Naive thymus-derived CD4-positive, alpha-beta T cell (primary cell): ENCODE measurements at regions not wholly inside any gene's neighbourhood (a gene's known extent, or its start where the extent isn't known, plus 50 kb on each side); places are given as distances from the start of the nearest gene placed in this dataset.

ENCODE experiments used
- ATAC-seq: fragments of 150-1000 bp; cut with Tn5 transposase; 2 replicates; pipeline ENCODE4 v1.10.0; 2021; ENCODE audit warnings: mild to moderate bottlenecking, moderate library complexity
- CTCF ChIA-PET: fragments of 350-600 bp; sonication (Branson Sonifier 250); formaldehyde crosslinking; loops from one replicate; lab custom pipeline; 2021; ENCODE audit warnings: antibody characterized with exemption; lab: Charles Lee
- POLR2A ChIA-PET: fragments of 350-600 bp; sonication (Branson Sonifier 250); formaldehyde crosslinking; loops from one replicate; lab custom pipeline; 2021; ENCODE audit warnings: antibody characterized with exemption, inconsistent platforms; lab: Charles Lee
- DNase-seq, 9 donors: peaks; one replicate each; pipeline versions ENCODE4 v3.0.0 to v3.0.0-alpha.2; 2020 to 2022; ENCODE audit warnings: mixed read lengths in 1 of 9
- H3K27ac ChIP-seq: one replicate; pipeline ENCODE4 v1.7.0; 2013; ENCODE audit warnings: mild to moderate bottlenecking, low read depth, low read length, moderate library complexity
- H3K27me3 ChIP-seq, 2 donors: one replicate each; pipeline ENCODE4 v1.7.0; 2013; ENCODE audit warnings: low read length in 2 of 2, mild to moderate bottlenecking in 2 of 2, moderate library complexity in 2 of 2; ENCODE audit not compliant: control insufficient read depth in 2 of 2, insufficient read depth in 2 of 2
- H3K36me3 ChIP-seq, 3 experiments: 1 replicate in 2 of 3; 2 replicates in 1 of 3; pipeline ENCODE4 v1.7.0; 2013; ENCODE audit warnings: low read length in 3 of 3, mild to moderate bottlenecking in 3 of 3, moderate library complexity in 1 of 3; ENCODE audit not compliant: insufficient read depth in 3 of 3, control insufficient read depth in 2 of 3
- H3K4me1 ChIP-seq, 2 donors: one replicate each; pipeline ENCODE4 v1.7.0; 2013; ENCODE audit warnings: low read length in 2 of 2, mild to moderate bottlenecking in 2 of 2, moderate library complexity in 1 of 2; ENCODE audit not compliant: control insufficient read depth in 2 of 2, insufficient read depth in 2 of 2
- H3K4me3 ChIP-seq: 2 replicates; pipeline ENCODE4 v1.7.0; 2013; ENCODE audit warnings: mild to moderate bottlenecking, low read length
- H3K9me3 ChIP-seq, 3 experiments: 1 replicate in 2 of 3; 2 replicates in 1 of 3; pipeline ENCODE4 v1.7.0; 2013; ENCODE audit warnings: low read length in 3 of 3; ENCODE audit not compliant: control insufficient read depth in 2 of 3
- H3K27ac Mint-ChIP-seq, 9 donors: one replicate each; pipeline ENCODE4 v1.8.0; 2020 to 2022; ENCODE audit warnings: mixed read lengths in 9 of 9, mild to moderate bottlenecking in 8 of 9, moderate library complexity in 5 of 9, inconsistent platforms in 2 of 9
- H3K27me3 Mint-ChIP-seq, 5 donors: one replicate each; pipeline ENCODE4 v1.8.0; 2021 to 2022; ENCODE audit warnings: mixed read lengths in 5 of 5, mild to moderate bottlenecking in 1 of 5
- H3K36me3 Mint-ChIP-seq, 5 donors: one replicate each; pipeline ENCODE4 v1.8.0; 2020 to 2022; ENCODE audit warnings: mixed read lengths in 5 of 5, mild to moderate bottlenecking in 3 of 5, inconsistent platforms in 1 of 5
- H3K4me1 Mint-ChIP-seq, 7 donors: one replicate each; pipeline ENCODE4 v1.8.0; 2020 to 2022; ENCODE audit warnings: mixed read lengths in 7 of 7, mild to moderate bottlenecking in 3 of 7, inconsistent platforms in 1 of 7
- H3K4me3 Mint-ChIP-seq, 10 donors: one replicate each; pipeline ENCODE4 v1.8.0; 2020 to 2022; ENCODE audit warnings: mild to moderate bottlenecking in 10 of 10, mixed read lengths in 10 of 10, moderate library complexity in 6 of 10, inconsistent platforms in 2 of 10
- H3K9me3 Mint-ChIP-seq, 11 donors: one replicate each; pipeline ENCODE4 v1.8.0; 2020 to 2022; ENCODE audit warnings: mixed read lengths in 11 of 11, mild to moderate bottlenecking in 4 of 11, inconsistent platforms in 1 of 11, moderate library complexity in 1 of 11
- intact Hi-C, 2 donors: fragments of 100-400 bp; cut with micrococcal nuclease; formaldehyde crosslinking; loops; one replicate each; pipeline ENCODE4 v1.15.1; 2023

GRCh38 chr4:148854203-148854602 is 412.0 kb upstream of the NR3C2 start:
- Mint-ChIP-seq H3K36me3 (peaks cover 0 to 4% (median 3%) of the 10 kb centered on the region in 5 donors), H3K4me1 (no peaks in the 10 kb centered on the region), H3K4me3 (no peak overlapping the region), H3K27ac (no peak overlapping the region), H3K9me3 (peaks cover 2 to 25% (median 9%) of the 10 kb centered on the region in 11 donors), H3K27me3 (peaks cover 0 to 5% (median 0%) of the 10 kb centered on the region in 5 donors)
- Histone ChIP-seq H3K4me3 (no peak overlapping the region), H3K4me1 (no peaks in the 10 kb centered on the region), H3K27me3 (no peaks in the 10 kb centered on the region), H3K27ac (no peak overlapping the region), H3K9me3 (no peaks in the 10 kb centered on the region), H3K36me3 (no peaks in the 10 kb centered on the region)
- intact Hi-C loops = no loop called here
- CTCF ChIA-PET = no interaction called here
- DNase-seq (no peak), ATAC-seq (no peak)
- POLR2A ChIA-PET = no interaction called here

DNA sequence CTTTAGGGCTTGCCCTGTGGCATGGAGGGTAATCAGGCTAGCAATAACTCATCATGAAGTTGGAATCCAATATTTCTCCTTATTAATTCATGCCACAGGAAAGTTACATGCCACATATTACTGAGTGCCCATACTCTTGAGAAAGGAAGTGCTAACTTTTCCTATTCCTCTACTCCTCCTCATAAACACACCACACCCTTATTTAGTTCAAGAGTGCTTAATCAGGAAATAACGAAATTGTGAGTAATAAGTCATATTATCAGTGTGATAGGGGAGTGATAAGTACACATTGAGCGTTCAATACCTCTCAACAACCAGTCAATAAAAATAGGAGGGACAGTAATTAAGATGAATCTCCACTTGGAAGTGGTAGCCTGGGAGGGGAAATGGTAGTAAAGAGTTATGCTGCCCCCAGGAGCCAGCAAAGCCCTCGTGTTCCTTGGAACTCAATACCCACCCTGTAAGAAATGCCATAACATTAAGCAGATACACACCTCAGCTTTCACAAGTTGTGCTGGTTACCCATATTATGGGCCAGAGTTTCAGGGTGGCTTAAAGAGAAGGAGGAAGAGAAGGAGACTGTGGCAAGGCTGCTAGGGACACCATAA is 410.0 kb upstream of the NR3C2 start:
- ChIA-PET CTCF (no interaction called here), POLR2A (no interaction called here)
- peaks cover 0 to 4% (median 0%) of the 10 kb centered on the region in 5 donors for H3K36me3 Mint-ChIP-seq
- no peak for DNase-seq
- ATAC-seq = no peak
- H3K9me3 Mint-ChIP-seq = peaks cover 0 to 21% (median 9%) of the 10 kb centered on the region in 11 donors
- no peaks in the 10 kb centered on the region for H3K4me1 Mint-ChIP-seq
- H3K27ac Mint-ChIP-seq = no peak overlapping the region
- H3K4me1 ChIP-seq = no peaks in the 10 kb centered on the region
- H3K27me3 Mint-ChIP-seq = no peaks in the 10 kb centered on the region
- no peaks in the 10 kb centered on the region for H3K27me3 ChIP-seq
- H3K36me3 ChIP-seq = no peaks in the 10 kb centered on the region
- no peak overlapping the region for H3K4me3 ChIP-seq
- no peak overlapping the region for H3K27ac ChIP-seq
- H3K4me3 Mint-ChIP-seq = no peak overlapping the region
- intact Hi-C loops = no loop called here
- no peaks in the 10 kb centered on the region for H3K9me3 ChIP-seq

DNA sequence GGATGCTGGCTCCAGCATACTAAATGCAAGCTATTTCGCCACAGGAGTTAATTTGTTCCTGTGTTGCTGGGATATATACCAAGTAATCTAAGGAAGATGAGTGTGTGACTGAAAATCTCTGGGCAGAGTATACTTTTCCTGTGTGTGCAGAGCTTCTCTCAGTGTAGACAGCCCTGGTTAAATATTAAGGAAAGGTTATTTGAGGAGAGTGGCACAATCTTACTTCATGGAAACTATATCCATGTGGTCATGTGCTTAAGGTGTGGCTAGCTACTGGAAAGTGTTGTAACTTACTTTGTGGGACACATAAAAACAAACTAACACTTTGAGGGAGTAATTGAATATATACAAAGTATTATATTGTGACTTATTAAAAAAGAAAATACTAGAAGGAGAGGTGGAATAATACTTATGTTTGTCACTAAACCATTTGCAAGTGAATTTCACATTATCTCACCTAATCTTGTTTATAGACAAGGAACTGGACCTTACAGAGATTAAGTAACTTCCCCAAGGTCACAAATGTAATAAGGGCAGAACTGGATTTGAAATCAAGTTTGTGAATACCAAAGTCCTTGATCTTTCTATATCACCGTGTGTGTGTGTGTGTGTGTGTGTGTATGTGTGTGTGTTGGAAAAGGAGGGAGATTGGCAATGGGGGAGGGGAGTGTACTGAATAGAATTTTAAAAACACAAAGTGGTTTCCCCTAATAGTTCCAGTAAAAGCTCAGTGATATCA is 408.2 kb upstream of the NR3C2 start:
- no peak overlapping the region for H3K27ac ChIP-seq
- ChIA-PET CTCF (no interaction called here), POLR2A (no interaction called here)
- no peak for DNase-seq
- no peak overlapping the region for H3K27ac Mint-ChIP-seq
- no peaks in the 10 kb centered on the region for H3K27me3 ChIP-seq
- no peaks in the 10 kb centered on the region for H3K9me3 ChIP-seq
- H3K36me3 ChIP-seq = no peaks in the 10 kb centered on the region
- no peak overlapping the region for H3K4me3 ChIP-seq
- H3K9me3 Mint-ChIP-seq = peaks cover 0 to 11% (median under 1%) of the 10 kb centered on the region in 11 donors
- intact Hi-C loops = no loop called here
- H3K4me1 Mint-ChIP-seq = no peaks in the 10 kb centered on the region
- no peaks in the 10 kb centered on the region for H3K27me3 Mint-ChIP-seq
- no peak for ATAC-seq
- H3K4me1 ChIP-seq = no peaks in the 10 kb centered on the region
- no peak overlapping the region for H3K4me3 Mint-ChIP-seq
- no peaks in the 10 kb centered on the region for H3K36me3 Mint-ChIP-seq

- DNase-seq (no peak), ATAC-seq (no peak)
- Mint-ChIP-seq H3K27ac (no peak overlapping the region), H3K4me1 (no peaks in the 10 kb centered on the region), H3K4me3 (no peak overlapping the region), H3K9me3 (peaks cover 0 to 8% (median 0%) of the 10 kb centered on the region in 11 donors), H3K27me3 (no peaks in the 10 kb centered on the region), H3K36me3 (no peaks in the 10 kb centered on the region)
- H3K27ac ChIP-seq = no peak overlapping the region
- H3K4me3 ChIP-seq = no peak overlapping the region
- H3K4me1 ChIP-seq = no peaks in the 10 kb centered on the region
- H3K27me3 ChIP-seq = no peaks in the 10 kb centered on the region
- no peaks in the 10 kb centered on the region for H3K9me3 ChIP-seq
- intact Hi-C loops = no loop called here
- ChIA-PET CTCF (no interaction called here), POLR2A (no interaction called here)
- no peaks in the 10 kb centered on the region for H3K36me3 ChIP-seq
These were observed 407.4 kb upstream of the NR3C2 start for GRCh38 chr4:148849581-148849980.

GRCh38 chr4:148847544-148848255 is 405.5 kb upstream of the NR3C2 start:
- intact Hi-C loops = no loop called here
- Histone ChIP-seq H3K27ac (no peak overlapping the region), H3K27me3 (no peaks in the 10 kb centered on the region), H3K4me1 (no peaks in the 10 kb centered on the region), H3K36me3 (no peaks in the 10 kb centered on the region), H3K4me3 (no peak overlapping the region), H3K9me3 (no peaks in the 10 kb centered on the region)
- H3K27me3 Mint-ChIP-seq = peaks cover 0 to 4% (median 0%) of the 10 kb centered on the region in 5 donors
- no peaks in the 10 kb centered on the region for H3K36me3 Mint-ChIP-seq
- no peak overlapping the region for H3K27ac Mint-ChIP-seq
- POLR2A ChIA-PET = no interaction called here
- no peaks in the 10 kb centered on the region for H3K9me3 Mint-ChIP-seq
- CTCF ChIA-PET = no interaction called here
- H3K4me3 Mint-ChIP-seq = no peak overlapping the region
- DNase-seq (no peak), ATAC-seq (no peak)
- H3K4me1 Mint-ChIP-seq = no peaks in the 10 kb centered on the region

- DNase-seq = no peak
- Histone ChIP-seq H3K4me1 (no peaks in the 10 kb centered on the region), H3K4me3 (no peak overlapping the region), H3K9me3 (no peaks in the 10 kb centered on the region), H3K27ac (no peak overlapping the region), H3K27me3 (no peaks in the 10 kb centered on the region), H3K36me3 (no peaks in the 10 kb centered on the region)
- Mint-ChIP-seq H3K27me3 (peaks cover 0 to 8% (median 0%) of the 10 kb centered on the region in 5 donors), H3K27ac (no peak overlapping the region), H3K36me3 (no peaks in the 10 kb centered on the region), H3K9me3 (peaks cover 0 to 3% (median 0%) of the 10 kb centered on the region in 11 donors), H3K4me1 (no peaks in the 10 kb centered on the region), H3K4me3 (no peak overlapping the region)
- CTCF ChIA-PET = no interaction called here
- ATAC-seq = no peak
- intact Hi-C loops = no loop called here
- POLR2A ChIA-PET = no interaction called here
These were observed 403.4 kb upstream of the NR3C2 start for GRCh38 chr4:148845609-148846008.
